Mesothelial cell of epicardium (in vitro differentiated cells): ENCODE measurements at regions not wholly inside any gene's neighbourhood (a gene's known extent, or its start where the extent isn't known, plus 50 kb on each side); places are given as distances from the start of the nearest gene placed in this dataset.

ENCODE experiments used
- DNase-seq, 2 experiments: peaks; one replicate each; pipeline ENCODE4 v3.0.0; 2021; ENCODE audit warnings: low spot score in 2 of 2; ENCODE audit not compliant: unreplicated experiment in 2 of 2
- H3K27ac Mint-ChIP-seq: 2 replicates; pipeline ENCODE4 v1.8.0; 2021; ENCODE audit warnings: mixed read lengths
- H3K27me3 Mint-ChIP-seq: 2 replicates; pipeline ENCODE4 v1.8.0; 2021; ENCODE audit warnings: low read depth, mixed read lengths
- H3K36me3 Mint-ChIP-seq: 2 replicates; pipeline ENCODE4 v1.8.0; 2021; ENCODE audit warnings: mixed read lengths
- H3K4me1 Mint-ChIP-seq: 2 replicates; pipeline ENCODE4 v1.8.0; 2021; ENCODE audit warnings: mixed read lengths
- H3K4me3 Mint-ChIP-seq: 2 replicates; pipeline ENCODE4 v1.8.0; 2021; ENCODE audit warnings: mild to moderate bottlenecking, moderate library complexity, mixed read lengths
- H3K9me3 Mint-ChIP-seq: 2 replicates; pipeline ENCODE4 v1.8.0; 2021; ENCODE audit warnings: mixed read lengths
- TF ChIP-seq, protein P1 (sequence below): fragments of 200-600 bp; sonication (generic); IDR thresholded peaks from one replicate; pipeline ENCODE4 v1.5.0; 2021; ENCODE audit warnings: antibody characterized with exemption; ENCODE audit not compliant: unreplicated experiment

DNA sequence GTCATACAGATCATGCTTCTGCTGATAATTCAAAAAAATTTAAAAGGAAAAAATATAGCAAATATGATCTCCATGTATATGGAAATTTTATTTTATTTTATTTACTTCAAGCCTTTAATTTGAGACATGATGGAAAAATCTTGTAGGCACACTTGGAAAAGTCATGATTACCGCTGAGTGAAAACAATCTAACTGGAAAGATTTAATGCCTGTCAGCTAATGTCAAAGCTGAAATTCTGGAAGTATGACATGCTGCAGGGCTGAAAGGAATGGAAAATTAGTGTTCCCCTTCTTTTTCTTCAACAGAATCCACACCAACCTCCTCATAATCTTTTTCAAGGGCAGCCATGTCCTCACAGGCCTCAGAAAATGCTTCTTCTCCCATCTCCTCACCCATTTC, 58.2 kb downstream of the RPRM start:
- no peak for DNase-seq
- no peaks in the 10 kb centered on the region for H3K36me3 Mint-ChIP-seq
- H3K4me1 Mint-ChIP-seq = peaks cover 4% of the 10 kb centered on the region
- H3K27ac Mint-ChIP-seq = no peak overlapping the region
- H3K9me3 Mint-ChIP-seq = peaks cover 9% of the 10 kb centered on the region
- TF ChIP-seq, protein P1, sequence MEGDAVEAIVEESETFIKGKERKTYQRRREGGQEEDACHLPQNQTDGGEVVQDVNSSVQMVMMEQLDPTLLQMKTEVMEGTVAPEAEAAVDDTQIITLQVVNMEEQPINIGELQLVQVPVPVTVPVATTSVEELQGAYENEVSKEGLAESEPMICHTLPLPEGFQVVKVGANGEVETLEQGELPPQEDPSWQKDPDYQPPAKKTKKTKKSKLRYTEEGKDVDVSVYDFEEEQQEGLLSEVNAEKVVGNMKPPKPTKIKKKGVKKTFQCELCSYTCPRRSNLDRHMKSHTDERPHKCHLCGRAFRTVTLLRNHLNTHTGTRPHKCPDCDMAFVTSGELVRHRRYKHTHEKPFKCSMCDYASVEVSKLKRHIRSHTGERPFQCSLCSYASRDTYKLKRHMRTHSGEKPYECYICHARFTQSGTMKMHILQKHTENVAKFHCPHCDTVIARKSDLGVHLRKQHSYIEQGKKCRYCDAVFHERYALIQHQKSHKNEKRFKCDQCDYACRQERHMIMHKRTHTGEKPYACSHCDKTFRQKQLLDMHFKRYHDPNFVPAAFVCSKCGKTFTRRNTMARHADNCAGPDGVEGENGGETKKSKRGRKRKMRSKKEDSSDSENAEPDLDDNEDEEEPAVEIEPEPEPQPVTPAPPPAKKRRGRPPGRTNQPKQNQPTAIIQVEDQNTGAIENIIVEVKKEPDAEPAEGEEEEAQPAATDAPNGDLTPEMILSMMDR = no peak
- no peaks in the 10 kb centered on the region for H3K27me3 Mint-ChIP-seq
- no peak overlapping the region for H3K4me3 Mint-ChIP-seq

DNA sequence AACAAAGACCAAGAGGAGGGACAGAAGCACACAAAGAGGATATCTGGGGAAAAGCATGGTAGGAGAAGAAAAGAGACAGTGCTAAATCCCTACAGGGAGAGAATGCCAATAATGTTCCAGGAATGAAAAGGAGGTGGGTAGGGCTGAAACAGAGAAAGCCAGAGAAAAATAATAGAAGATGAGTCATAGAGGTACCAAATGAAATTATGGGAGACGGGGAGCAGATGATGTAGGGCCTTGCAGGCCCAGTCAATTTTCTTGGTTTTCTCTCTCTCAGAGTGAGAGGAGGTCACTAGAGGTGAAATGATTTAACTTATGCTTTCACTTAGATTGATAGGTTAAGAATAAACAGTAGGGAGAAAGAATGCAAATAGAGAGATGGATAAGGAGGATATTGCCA, 61.5 kb downstream of the RPRM start:
- H3K27me3 Mint-ChIP-seq = no peaks in the 10 kb centered on the region
- no peaks in the 10 kb centered on the region for H3K36me3 Mint-ChIP-seq
- H3K27ac Mint-ChIP-seq = no peak overlapping the region
- DNase-seq = no peak
- peaks cover 9% of the 10 kb centered on the region for H3K9me3 Mint-ChIP-seq
- no peak overlapping the region for H3K4me3 Mint-ChIP-seq
- peaks cover 8% of the 10 kb centered on the region for H3K4me1 Mint-ChIP-seq
- TF ChIP-seq, protein P1 = no peak

DNA sequence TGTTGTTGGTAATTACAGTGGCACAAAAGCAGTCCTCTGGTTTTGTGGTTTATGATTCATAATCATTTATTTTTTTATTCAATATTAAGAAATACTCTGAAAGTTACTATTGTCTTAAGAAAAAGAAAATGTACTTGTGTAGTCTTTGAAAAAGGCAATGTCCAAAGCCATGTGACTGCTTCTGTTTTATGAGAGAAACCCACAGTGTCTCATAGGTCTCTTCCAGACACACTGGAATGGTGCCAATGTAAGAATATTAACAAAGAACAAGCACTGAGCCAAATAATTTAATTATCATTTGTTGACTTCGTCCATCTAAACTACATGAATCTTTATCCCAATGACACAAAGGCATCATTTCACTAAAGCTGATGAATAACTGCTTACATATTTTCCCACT, 62.5 kb downstream of the RPRM start:
- no peaks in the 10 kb centered on the region for H3K36me3 Mint-ChIP-seq
- TF ChIP-seq, protein P1 = no peak
- no peak overlapping the region for H3K27ac Mint-ChIP-seq
- H3K9me3 Mint-ChIP-seq = peaks cover 8% of the 10 kb centered on the region
- no peak for DNase-seq
- no peaks in the 10 kb centered on the region for H3K27me3 Mint-ChIP-seq
- no peak overlapping the region for H3K4me3 Mint-ChIP-seq
- H3K4me1 Mint-ChIP-seq = peaks cover 8% of the 10 kb centered on the region

DNA sequence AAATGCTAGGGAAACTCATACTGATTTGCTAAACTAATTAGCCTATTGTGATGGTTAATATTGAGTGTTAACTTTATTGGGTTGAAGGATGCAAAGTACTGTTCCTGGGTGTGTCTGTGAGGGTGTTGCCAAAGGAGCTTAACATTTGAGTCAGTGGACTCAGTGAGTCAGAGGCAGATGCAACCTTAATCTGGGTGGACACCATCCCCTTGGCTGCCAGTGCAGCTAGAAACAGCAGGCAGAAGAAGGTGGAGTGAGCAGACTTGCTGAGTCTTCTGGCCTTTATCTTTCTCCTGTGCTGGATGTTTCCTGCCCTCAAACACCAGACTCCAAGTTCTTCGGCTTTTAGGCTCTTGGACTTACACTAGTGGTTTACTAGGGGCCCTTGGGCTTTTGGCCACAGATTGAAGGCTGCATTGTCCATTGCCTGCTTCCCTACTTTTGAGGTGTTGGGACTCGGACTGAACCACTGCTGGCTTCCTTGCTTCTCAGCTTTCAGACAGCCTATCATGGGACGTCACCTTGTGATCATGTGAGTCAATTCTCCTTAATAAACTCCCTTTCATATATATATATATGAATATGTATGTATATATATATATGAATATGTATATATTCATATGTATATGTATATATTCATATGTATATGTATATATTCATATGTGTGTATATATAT, 69.7 kb downstream of the RPRM start:
- TF ChIP-seq, protein P1 = no peak
- DNase-seq = no peak
- Mint-ChIP-seq H3K27ac (no peak overlapping the region), H3K27me3 (no peaks in the 10 kb centered on the region), H3K4me1 (peaks cover 9% of the 10 kb centered on the region), H3K9me3 (no peaks in the 10 kb centered on the region), H3K36me3 (no peaks in the 10 kb centered on the region), H3K4me3 (no peak overlapping the region)

DNA sequence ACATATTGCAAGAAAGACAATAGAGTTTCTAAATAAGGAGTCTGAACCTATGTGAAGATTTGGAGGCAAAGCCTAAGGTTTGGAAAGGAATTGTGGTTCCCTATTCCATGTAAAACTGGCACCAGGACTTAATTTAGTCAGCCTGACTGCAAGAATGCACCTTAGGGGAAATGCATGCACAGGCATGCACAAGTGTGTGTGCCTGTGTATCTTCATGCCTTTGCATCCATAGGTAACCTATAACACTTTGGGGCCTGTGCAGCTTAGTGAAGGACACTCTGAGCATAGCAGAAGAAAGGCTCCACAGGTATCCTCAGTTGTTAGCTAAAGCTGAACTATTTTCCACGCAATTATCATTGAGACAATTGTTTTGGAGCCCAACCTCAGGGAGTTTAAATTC, 73.4 kb downstream of the RPRM start:
- Mint-ChIP-seq H3K9me3 (no peaks in the 10 kb centered on the region), H3K27me3 (no peaks in the 10 kb centered on the region), H3K4me1 (peaks cover 11% of the 10 kb centered on the region), H3K36me3 (no peaks in the 10 kb centered on the region), H3K4me3 (no peak overlapping the region), H3K27ac (no peak overlapping the region)
- TF ChIP-seq, protein P1 = no peak
- DNase-seq = no peak

DNA sequence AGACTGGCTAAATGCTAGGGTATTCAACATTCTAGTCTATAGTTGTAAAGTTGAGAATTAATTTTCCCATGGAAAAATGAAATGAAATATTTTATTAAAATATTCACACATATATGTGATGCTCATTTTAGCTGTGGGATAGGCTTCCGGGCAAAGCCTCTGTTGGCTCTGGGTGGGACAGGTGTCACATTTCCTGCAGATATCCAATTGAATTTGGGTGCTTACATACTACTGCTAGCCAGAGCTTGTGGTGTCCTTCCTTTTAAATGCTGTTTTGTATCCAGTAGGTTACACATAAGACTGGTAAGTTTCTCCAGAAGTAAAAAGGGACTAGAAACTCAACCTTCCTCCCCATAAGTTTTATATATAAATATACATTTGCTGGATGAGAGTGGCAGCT, 73.8 kb downstream of the RPRM start:
- H3K4me1 Mint-ChIP-seq = peaks cover 11% of the 10 kb centered on the region
- no peak overlapping the region for H3K27ac Mint-ChIP-seq
- no peaks in the 10 kb centered on the region for H3K36me3 Mint-ChIP-seq
- TF ChIP-seq, protein P1 = no peak
- no peaks in the 10 kb centered on the region for H3K9me3 Mint-ChIP-seq
- no peak for DNase-seq
- no peaks in the 10 kb centered on the region for H3K27me3 Mint-ChIP-seq
- H3K4me3 Mint-ChIP-seq = no peak overlapping the region
